GM12891 (cell line): ENCODE measurements at regions not wholly inside any gene's neighbourhood (a gene's known extent, or its start where the extent isn't known, plus 50 kb on each side); places are given as distances from the start of the nearest gene placed in this dataset.

Experiments
- DNase-seq: peaks from one replicate; pipeline ENCODE4 v3.0.0; 2011; ENCODE audit warnings: low spot score; ENCODE audit not compliant: insufficient read length
- FAIRE-seq: peaks from 2 replicates; lab custom pipeline; 2011; peaks lifted over from hg19 to GRCh38; lab: Jason Lieb, UNC
- PAX5 ChIP-seq: IDR thresholded peaks from 2 replicates; pipeline ENCODE4 v1.6.1; 2011; ENCODE audit warnings: low read length, moderate library complexity, mild to moderate bottlenecking; ENCODE audit not compliant: insufficient read depth, severe bottlenecking
- POLR2A ChIP-seq: IDR thresholded peaks from 2 replicates; pipeline ENCODE4 v1.6.1; 2011; ENCODE audit warnings: low read depth, low read length, control low read depth
- POLR2AphosphoS5 ChIP-seq: IDR thresholded peaks from 2 replicates; pipeline ENCODE4 v1.6.1; 2011; ENCODE audit warnings: low read depth, low read length, control low read depth
- POU2F2 ChIP-seq: IDR thresholded peaks from 2 replicates; pipeline ENCODE4 v1.6.1; 2011; ENCODE audit warnings: low read depth, mild to moderate bottlenecking, control low read depth, low read length, moderate library complexity
- SPI1 ChIP-seq: IDR thresholded peaks from 2 replicates; pipeline ENCODE4 v1.6.1; 2011; ENCODE audit warnings: low read depth, low read length, control low read depth
- TAF1 ChIP-seq: IDR thresholded peaks from 2 replicates; pipeline ENCODE4 v1.6.1; 2011; ENCODE audit warnings: low read depth, low read length, control low read depth

- DNase-seq, result no peak
- TF ChIP-seq SPI1 (no peak), TAF1 (no peak), PAX5 (no peak), POU2F2 (no peak), POLR2AphosphoS5 (no peak), POLR2A (no peak)
- FAIRE-seq, result no peak
Measured at GRCh38 chr15:89389841-89390603, 55.4 kb upstream of the POLG start.

GRCh38 chr15:89387140-89387903, 52.7 kb upstream of the POLG start:
- FAIRE-seq (no peak), DNase-seq (no peak)
- no peak for TF ChIP-seq POLR2AphosphoS5

GRCh38 chr15:89385596-89386331, 51.1 kb upstream of the POLG start:
- no peak for TF ChIP-seq PAX5
- FAIRE-seq (no peak), DNase-seq (no peak)
